Fibroblast of upper back skin (primary cell): ENCODE measurements at regions not wholly inside any gene's neighbourhood (a gene's known extent, or its start where the extent isn't known, plus 50 kb on each side); places are given as distances from the start of the nearest gene placed in this dataset.
A peak's percentile ranks its signal among the peaks of the same experiment; 100 is the strongest.

Experiments used
- DNase-seq: peaks from one replicate; pipeline ENCODE4 v3.0.0-alpha.2; 2013

GRCh38 chr12:124227951-124228711, 66.8 kb upstream of the RFLNA start:
- no peak for DNase-seq

GRCh38 chr12:124229520-124229919, 65.4 kb upstream of the RFLNA start:
- DNase-seq, result no peak

- DNase-seq, result no peak
Measured at GRCh38 chr12:124230117-124230757, 64.7 kb upstream of the RFLNA start.

GRCh38 chr12:124230789-124231188, 64.1 kb upstream of the RFLNA start:
- no peak for DNase-seq

- no peak for DNase-seq
Measured at GRCh38 chr12:124231980-124232653, 62.8 kb upstream of the RFLNA start.

GRCh38 chr12:124232654-124232987, 62.3 kb upstream of the RFLNA start:
- peak; percentile 24 for DNase-seq

- peak; percentile 97 for DNase-seq
Measured at GRCh38 chr12:124233041-124233796, 61.7 kb upstream of the RFLNA start.

GRCh38 chr12:124233846-124234640, 60.9 kb upstream of the RFLNA start:
- no peak for DNase-seq

GRCh38 chr12:124236625-124237031, 58.3 kb upstream of the RFLNA start:
- DNase-seq, result peak; percentile 91

GRCh38 chr12:124238886-124239285, 56.0 kb upstream of the RFLNA start:
- no peak for DNase-seq

GRCh38 chr12:124240493-124240892, 54.4 kb upstream of the RFLNA start:
- no peak for DNase-seq

- DNase-seq, result no peak
Measured at GRCh38 chr12:124241776-124242528, 52.9 kb upstream of the RFLNA start.

GRCh38 chr12:124242529-124243065, 52.3 kb upstream of the RFLNA start:
- DNase-seq, result no peak

GRCh38 chr12:124243936-124244335, 51.0 kb upstream of the RFLNA start:
- no peak for DNase-seq
